ENCODE measurements at regions not wholly inside any gene's neighbourhood (a gene's known extent, or its start where the extent isn't known, plus 50 kb on each side); places are given as distances from the start of the nearest gene placed in this dataset.

DNA sequence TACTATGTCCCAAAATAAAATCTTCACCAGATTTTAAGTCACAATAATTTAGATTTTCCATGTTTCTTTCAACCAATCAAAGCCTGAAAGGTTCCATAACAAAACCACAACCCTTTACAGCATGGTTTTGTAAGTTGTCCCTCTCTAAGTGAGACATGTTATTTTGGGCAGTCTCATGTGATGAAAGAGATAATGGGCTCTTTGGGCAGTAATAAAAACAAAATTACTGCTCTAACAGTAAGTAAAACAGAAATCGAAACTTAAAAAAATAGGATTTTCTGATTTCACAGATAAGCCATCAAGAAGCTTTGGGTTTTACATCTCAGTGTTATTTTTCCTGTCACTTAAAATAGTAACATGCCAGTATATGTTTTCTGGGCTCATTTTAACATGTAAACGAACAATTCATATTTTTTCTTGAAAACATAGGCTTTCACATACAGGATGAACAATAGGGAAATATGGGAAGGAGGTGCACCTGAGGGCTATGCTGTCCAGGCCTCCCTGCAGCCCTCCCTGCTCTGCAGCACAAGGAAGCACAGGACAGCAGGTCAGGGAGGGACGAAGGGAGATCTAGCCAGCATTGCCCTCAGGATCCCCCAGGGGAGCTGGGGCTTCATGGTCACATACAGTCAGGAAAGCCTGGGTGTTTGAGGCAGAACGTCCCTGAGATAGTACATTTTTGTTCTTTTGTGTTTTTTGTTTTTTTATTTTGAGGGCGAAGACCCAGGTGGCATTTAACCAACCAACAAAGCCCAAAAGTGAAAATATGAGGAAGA is 157.4 kb downstream of the SHOX2 start:
- H3K9me3 ChIP-seq, result peaks cover 0 to 5% (median 0%) of the 10 kb centered on the region in 11 donors

GRCh38 chr3:157939166-157939565 is 167.1 kb downstream of the SHOX2 start:
- intact Hi-C loops (cut with DNase I), result no loop called here

More for the DNA sequence above, 157.4 kb downstream of the SHOX2 start:
- 42 to 46% methylated on average over 5 of the region's 5 CpGs for WGBS, 2 donors
- Histone ChIP-seq H3K27ac (no peak overlapping the region), H3K4me3 (no peak overlapping the region), H3K36me3 (no peaks in the 10 kb centered on the region), H3K27me3 (peaks cover 0 to 6% (median 0%) of the 10 kb centered on the region in 7 donors), H3K4me1 (no peaks in the 10 kb centered on the region)
- intact Hi-C loops (cut with DNase I), result no loop called here
- ATAC-seq (no peak), DNase-seq (no peak)
- TF ChIP-seq, protein P1, sequence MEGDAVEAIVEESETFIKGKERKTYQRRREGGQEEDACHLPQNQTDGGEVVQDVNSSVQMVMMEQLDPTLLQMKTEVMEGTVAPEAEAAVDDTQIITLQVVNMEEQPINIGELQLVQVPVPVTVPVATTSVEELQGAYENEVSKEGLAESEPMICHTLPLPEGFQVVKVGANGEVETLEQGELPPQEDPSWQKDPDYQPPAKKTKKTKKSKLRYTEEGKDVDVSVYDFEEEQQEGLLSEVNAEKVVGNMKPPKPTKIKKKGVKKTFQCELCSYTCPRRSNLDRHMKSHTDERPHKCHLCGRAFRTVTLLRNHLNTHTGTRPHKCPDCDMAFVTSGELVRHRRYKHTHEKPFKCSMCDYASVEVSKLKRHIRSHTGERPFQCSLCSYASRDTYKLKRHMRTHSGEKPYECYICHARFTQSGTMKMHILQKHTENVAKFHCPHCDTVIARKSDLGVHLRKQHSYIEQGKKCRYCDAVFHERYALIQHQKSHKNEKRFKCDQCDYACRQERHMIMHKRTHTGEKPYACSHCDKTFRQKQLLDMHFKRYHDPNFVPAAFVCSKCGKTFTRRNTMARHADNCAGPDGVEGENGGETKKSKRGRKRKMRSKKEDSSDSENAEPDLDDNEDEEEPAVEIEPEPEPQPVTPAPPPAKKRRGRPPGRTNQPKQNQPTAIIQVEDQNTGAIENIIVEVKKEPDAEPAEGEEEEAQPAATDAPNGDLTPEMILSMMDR (IDR thresholded peaks at IDR 0.05), result no peak

GRCh38 chr3:157938154-157938779 is 168.0 kb downstream of the SHOX2 start:
- DNase-seq (no peak), ATAC-seq (no peak)
- Histone ChIP-seq H3K27me3 (no peaks in the 10 kb centered on the region), H3K9me3 (no peaks in the 10 kb centered on the region), H3K4me3 (no peak overlapping the region), H3K27ac (no peak overlapping the region), H3K36me3 (no peaks in the 10 kb centered on the region), H3K4me1 (no peaks in the 10 kb centered on the region)
- WGBS, 2 donors, result 81 to 86% methylated on average over 5 of the region's 5 CpGs
- TF ChIP-seq, protein P1 (IDR thresholded peaks at IDR 0.05), result no peak
- intact Hi-C loops (cut with DNase I), result no loop called here

More at GRCh38 chr3:157939166-157939565, 167.1 kb downstream of the SHOX2 start:
- Histone ChIP-seq H3K36me3 (no peaks in the 10 kb centered on the region), H3K9me3 (no peaks in the 10 kb centered on the region), H3K27me3 (no peaks in the 10 kb centered on the region), H3K4me3 (no peak overlapping the region), H3K4me1 (no peaks in the 10 kb centered on the region), H3K27ac (no peak overlapping the region)
- 78 to 79% methylated on average over 4 of the region's 4 CpGs for WGBS, 2 donors
- DNase-seq (no peak), ATAC-seq (no peak)
- TF ChIP-seq, protein P1 (IDR thresholded peaks at IDR 0.05), result no peak

GRCh38 chr3:157931517-157931916 is 174.7 kb downstream of the SHOX2 start:
- TF ChIP-seq, protein P1 (IDR thresholded peaks at IDR 0.05), result no peak
- H3K27me3 ChIP-seq, result no peaks in the 10 kb centered on the region
- ATAC-seq (no peak), DNase-seq (no peak)
- WGBS, 2 donors, result 61 to 74% methylated on average over 6 of the region's 6 CpGs
- H3K36me3 ChIP-seq, result no peaks in the 10 kb centered on the region
- H3K9me3 ChIP-seq, result no peaks in the 10 kb centered on the region
- H3K4me1 ChIP-seq, result no peaks in the 10 kb centered on the region
- intact Hi-C loops (cut with DNase I), result no loop called here
- no peak overlapping the region for H3K4me3 ChIP-seq
- no peak overlapping the region for H3K27ac ChIP-seq

All from heart right ventricle (tissue), 16 donors.